NCI-H2227 treated with DMSO at 0.1 percent for 48 hours (cell line): ENCODE measurements at regions not wholly inside any gene's neighbourhood (a gene's known extent, or its start where the extent isn't known, plus 50 kb on each side); places are given as distances from the start of the nearest gene placed in this dataset.

Source experiments
- DNase-seq: peaks from one replicate; lab custom pipeline; 2025; lab: John Stamatoyannopoulos, UW

DNA sequence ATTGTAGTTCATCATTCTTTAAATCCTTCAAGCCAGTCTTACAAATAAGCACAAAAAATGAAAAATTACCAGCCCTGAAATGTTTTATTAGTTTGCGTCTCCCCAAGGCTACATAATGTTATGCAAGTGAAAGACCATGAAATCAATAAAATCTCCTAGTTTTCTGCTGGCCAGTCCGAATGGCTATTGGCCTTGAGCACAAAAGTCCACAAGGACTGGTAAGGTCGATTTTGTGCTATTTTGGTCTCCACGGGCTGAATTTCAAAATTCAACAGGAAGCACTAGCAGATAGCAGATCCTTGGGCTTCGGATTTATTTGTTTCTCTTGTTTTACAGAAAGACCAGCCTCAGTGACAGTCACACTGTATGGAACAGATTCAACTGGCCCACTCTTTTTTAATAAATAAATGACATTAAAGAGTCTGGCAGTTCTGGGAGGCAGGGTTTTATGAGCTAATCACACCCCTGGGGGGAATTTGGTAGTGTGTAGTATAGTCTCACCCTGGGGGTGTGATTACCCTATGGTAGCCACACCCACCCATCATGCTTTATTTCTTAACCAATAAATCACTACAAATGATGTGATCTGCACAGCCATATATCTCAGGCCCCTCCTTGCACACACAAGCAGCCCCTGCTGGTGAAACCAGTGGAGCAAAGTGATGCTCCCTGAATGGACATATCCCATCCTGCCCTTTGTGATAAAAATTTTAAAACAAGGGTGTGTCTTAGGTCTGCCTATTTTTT lies 51.1 kb upstream of the TMEM33 start:
- DNase-seq: no peak

DNA sequence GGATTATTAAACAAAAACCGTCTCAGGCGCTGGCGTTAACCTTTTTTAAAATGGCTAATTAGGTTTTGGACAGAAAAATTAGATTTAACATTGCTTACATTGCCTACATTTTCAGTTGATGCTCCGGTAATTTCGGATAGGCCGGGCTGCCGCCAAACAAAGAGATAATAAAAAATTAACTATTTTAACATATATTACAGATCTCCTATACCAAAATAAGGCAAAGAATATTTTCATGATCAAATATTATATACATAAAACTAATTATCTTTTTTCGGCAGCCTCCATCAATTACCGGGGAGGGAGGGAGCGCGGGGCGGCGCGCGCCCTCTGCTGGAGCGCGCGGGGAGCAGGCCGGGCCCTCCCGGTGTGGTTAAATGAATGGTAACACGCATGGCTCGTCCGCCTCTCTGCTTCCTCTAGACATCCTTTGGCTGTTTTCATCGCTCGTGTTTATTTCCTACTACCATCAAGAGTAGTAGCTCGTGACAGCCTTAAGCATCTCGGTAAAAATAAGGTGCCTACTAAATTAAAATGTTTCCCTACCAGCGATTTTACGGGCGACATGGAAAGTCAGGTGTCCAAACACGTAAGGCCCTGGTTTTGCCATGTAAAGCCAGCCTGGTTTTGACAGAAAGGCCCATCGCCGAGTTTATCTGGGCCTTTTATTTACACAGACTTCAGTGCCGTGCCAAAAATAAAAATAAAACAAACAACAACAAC lies 52.4 kb upstream of the TMEM33 start:
- no peak for DNase-seq

- DNase-seq: no peak
These were observed 53.1 kb upstream of the TMEM33 start for GRCh38 chr4:41881981-41882624.

- DNase-seq: no peak
These were observed 54.1 kb upstream of the TMEM33 start for GRCh38 chr4:41880840-41881831.

- DNase-seq: no peak
These were observed 55.0 kb upstream of the TMEM33 start for GRCh38 chr4:41880022-41880837.

DNA sequence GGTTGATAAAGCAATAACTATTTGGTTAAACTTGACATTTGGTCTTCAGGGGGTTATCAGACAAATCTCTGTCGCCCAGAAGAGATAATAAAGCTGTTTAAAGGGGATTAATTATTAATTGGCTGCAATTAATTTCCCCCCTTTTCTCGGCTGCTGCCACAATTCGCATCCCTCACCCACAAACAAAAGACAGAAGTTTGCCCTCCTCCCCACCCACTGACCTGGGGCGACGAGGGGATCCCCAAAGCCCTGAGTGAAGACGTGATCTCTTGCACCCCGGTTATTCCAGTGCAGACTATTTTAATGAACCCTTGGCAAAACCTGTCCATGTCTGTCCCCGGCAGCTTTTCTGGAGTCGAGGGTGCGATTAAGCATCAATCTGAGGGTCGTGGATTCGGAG lies 55.7 kb upstream of the TMEM33 start:
- no peak for DNase-seq

- DNase-seq: no peak
These were observed 56.2 kb upstream of the TMEM33 start for GRCh38 chr4:41878991-41879491.

- no peak for DNase-seq
These were observed 56.9 kb upstream of the TMEM33 start for GRCh38 chr4:41878170-41878969.

DNA sequence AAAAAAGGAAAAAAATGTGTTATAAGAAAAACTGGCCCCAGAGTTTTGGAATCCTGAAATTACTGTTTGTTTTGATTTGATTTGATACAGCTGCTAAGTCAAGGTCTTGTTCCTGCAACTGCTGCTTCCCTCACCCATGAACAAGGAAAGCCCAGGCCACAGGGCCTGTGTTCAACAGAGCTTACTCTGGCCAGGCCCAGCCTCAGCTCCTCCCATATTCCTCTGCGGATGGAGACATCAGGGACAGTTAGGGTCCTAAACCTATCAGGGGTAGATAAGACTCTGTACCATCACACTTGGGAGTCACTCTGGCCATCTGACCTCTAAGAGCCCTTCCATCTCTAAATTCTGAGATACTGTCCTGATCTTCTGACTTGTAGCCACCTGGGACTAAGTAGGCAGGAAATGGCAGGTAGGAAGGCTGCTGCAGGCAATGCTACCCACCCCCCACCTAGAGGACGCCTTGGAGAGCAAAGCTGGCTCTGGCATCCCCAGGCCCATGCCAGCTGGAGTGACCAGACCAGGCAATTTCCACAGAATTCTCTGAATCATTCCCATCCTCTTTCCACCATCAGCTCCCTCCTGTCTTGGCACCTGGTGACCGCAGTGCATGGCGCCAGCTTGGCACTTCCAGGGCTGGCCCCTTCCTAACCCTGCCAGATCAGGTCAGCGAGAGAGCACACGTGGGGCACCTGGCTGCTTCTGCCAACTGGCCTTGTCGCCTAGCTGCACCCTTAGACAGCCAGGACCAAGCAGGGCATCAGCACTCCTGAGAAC lies 58.0 kb upstream of the TMEM33 start:
- DNase-seq: no peak

GRCh38 chr4:41874873-41875272 lies 60.4 kb upstream of the TMEM33 start:
- DNase-seq: no peak

GRCh38 chr4:41874398-41874797 lies 60.8 kb upstream of the TMEM33 start:
- no peak for DNase-seq

DNA sequence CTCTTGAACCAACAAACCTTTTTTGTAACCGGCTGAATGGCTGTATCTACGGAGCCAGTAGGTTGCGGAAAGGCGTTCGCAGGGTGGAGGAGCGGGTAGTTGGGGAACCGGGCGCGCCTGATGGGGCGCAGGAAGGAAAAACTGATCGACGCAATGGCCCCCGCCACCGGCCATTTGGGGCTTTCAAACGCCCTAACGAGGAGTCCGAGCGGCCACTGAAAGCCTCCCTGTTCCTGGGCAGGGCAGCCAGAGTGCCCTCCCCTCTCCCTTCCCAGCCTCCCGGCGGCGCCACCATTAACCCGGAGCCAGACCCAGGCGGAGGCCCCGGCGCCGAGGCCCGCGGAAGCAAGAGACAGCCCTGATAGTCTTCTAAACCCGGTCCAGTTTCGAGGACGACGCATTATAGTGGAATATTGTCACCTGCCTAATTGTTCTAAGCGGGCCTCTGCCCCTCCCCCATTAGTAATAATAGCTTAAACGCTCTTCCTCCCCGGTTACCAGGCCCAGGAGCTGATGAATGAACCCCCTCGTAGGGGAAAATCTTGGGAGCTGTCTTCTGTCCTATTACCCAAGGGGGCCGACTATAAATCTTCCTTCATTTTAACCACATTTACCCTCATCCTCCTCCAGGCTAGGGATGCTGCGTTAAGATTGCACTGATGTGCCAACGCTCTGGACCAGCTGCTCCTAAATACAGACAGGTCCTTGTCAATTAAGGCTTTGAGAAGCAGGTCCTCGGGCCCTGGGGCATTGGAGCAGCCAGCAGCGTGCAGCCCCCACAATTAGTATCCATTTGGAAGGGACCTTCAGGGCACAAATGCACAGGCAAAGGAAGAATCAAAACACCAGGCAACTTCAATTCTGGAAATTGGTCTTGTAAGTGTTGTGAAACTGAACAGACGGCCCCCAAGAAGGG lies 61.6 kb upstream of the TMEM33 start:
- DNase-seq: peak; percentile 75

- no peak for DNase-seq
These were observed 65.2 kb upstream of the TMEM33 start for GRCh38 chr4:41870035-41870434.

GRCh38 chr4:41866799-41867677 lies 68.2 kb upstream of the TMEM33 start:
- no peak for DNase-seq

DNA sequence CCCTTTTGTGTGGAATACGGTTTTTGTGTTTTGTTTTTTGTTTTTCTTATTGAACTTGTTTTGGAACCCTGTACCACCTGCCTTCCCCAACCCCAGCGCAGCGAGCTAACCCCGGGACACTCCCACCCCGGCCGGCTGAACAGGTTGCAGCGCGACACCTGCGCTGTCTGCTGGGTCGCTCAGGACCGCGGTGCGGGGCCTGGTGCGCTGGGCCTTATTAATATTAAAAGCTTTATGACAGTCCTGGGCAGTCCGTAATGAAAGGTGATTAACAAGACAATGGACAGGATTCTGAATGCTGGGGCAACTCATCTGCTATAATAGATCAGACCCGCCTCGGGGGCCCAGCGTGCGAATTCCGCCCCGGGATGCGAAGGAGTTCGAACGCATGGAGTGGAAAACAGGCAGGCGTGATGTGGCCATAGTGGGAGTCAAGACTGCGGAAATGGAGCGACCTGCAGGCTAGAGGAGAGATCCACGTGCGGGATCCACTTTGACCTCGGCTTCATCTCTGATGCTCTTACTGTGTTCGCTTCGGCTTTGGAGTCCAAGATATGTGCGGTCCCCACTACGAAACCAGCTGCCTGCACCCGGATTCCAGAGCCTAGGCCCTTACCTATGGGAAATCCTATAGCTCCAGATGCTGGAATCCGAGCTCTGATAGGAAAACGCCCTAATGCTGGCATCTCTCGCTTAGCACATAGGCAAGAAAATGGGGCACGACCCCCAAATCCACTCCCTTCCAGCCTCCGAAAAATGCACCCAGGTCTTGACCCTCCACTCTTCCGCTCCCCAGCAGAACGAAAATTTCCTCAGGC lies 69.0 kb upstream of the TMEM33 start:
- no peak for DNase-seq

DNA sequence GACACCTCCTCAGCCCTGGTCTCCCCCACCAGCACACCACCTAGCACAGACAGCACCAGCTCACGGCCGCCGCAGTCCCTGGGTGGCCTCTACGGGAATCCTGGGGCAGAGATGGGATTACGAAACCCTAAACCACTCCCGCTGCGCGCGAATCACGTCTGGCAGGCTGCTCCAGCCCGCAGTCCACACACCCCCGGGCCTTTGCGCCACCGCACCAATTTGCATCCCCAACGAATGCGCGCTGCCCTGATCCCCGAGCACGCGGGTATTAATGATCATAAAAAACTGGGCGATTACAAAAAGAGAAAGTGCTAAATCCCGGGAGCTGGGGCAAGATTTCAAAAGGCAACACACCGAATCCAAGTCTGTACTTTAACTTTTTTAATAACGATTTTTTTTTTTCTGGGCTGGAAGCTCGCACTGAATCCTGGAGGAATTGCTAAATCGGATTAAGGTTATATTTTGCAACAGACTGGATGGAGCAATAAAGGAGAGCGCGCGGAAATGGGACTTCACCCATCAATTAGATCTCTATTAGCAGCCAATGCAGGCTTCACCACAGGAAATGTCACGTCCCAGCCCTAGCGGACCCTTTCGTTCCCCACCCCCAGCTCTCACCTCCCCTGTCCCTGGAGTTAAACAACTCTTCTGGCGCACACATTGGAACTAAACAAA lies 69.8 kb upstream of the TMEM33 start:
- no peak for DNase-seq
